ENCODE measurements at regions not wholly inside any gene's neighbourhood (a gene's known extent, or its start where the extent isn't known, plus 50 kb on each side); places are given as distances from the start of the nearest gene placed in this dataset.

DNA sequence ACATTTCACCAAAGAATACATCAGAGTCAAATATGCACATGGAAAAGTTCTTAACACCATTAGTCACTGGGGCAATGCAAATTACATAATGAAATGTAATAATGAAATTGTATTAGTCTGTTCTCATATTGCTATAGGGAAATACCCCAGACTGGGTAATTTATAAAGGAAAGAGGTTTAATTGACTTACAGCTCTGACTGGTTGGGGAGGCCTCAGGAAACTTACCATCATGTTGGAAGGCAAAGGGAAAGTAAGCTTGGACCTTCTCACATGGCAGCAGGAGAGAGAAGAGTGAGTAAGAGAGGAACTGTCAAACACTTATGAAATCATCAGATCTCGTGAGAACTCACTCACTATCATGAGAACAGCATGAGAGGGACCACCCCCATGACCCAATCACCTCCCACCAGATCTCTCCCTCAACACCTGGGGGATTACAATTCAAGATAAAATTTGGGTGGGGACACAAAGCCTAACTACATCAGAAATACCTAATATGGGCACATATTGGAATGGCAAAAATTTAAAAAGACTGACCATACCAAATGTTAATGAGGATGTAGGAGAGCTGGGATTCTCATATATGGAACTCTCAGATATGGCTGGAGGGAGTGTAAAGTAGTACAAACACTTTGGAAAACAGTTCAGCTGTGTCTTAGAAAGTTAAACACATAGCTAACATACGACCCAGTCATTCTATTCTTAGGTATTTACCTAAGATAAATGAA is 65.1 kb upstream of the CD44 start:
- peaks cover 21% of the 10 kb centered on the region for H3K9me3 Mint-ChIP-seq
- DNase-seq: no peak
- H3K27me3 Mint-ChIP-seq (ENCODE audit: low read depth, poor library complexity): no peaks in the 10 kb centered on the region
- H3K4me1 Mint-ChIP-seq: no peaks in the 10 kb centered on the region
- H3K36me3 Mint-ChIP-seq (ENCODE audit: low read depth): peaks cover 14% of the 10 kb centered on the region
- TF ChIP-seq, protein P1, sequence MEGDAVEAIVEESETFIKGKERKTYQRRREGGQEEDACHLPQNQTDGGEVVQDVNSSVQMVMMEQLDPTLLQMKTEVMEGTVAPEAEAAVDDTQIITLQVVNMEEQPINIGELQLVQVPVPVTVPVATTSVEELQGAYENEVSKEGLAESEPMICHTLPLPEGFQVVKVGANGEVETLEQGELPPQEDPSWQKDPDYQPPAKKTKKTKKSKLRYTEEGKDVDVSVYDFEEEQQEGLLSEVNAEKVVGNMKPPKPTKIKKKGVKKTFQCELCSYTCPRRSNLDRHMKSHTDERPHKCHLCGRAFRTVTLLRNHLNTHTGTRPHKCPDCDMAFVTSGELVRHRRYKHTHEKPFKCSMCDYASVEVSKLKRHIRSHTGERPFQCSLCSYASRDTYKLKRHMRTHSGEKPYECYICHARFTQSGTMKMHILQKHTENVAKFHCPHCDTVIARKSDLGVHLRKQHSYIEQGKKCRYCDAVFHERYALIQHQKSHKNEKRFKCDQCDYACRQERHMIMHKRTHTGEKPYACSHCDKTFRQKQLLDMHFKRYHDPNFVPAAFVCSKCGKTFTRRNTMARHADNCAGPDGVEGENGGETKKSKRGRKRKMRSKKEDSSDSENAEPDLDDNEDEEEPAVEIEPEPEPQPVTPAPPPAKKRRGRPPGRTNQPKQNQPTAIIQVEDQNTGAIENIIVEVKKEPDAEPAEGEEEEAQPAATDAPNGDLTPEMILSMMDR (IDR thresholded peaks at IDR 0.05): no peak
- H3K27ac Mint-ChIP-seq: no peak overlapping the region
- H3K4me3 Mint-ChIP-seq: no peak overlapping the region

GRCh38 chr11:35076201-35077100 is 62.5 kb upstream of the CD44 start:
- Mint-ChIP-seq H3K27ac (no peak overlapping the region), H3K4me3 (no peak overlapping the region), H3K9me3 (no peaks in the 10 kb centered on the region), H3K27me3 (ENCODE audit: low read depth, poor library complexity) (peaks cover 6% of the 10 kb centered on the region), H3K36me3 (ENCODE audit: low read depth) (no peaks in the 10 kb centered on the region), H3K4me1 (no peaks in the 10 kb centered on the region)
- no peak for DNase-seq
- TF ChIP-seq, protein P1 (IDR thresholded peaks at IDR 0.05): no peak

- H3K36me3 Mint-ChIP-seq (ENCODE audit: low read depth): no peaks in the 10 kb centered on the region
- peaks cover 6% of the 10 kb centered on the region for H3K27me3 Mint-ChIP-seq (ENCODE audit: low read depth, poor library complexity)
- TF ChIP-seq, protein P1 (IDR thresholded peaks at IDR 0.05): no peak
- H3K27ac Mint-ChIP-seq: no peak overlapping the region
- DNase-seq: no peak
- peaks cover 6% of the 10 kb centered on the region for H3K4me1 Mint-ChIP-seq
- no peaks in the 10 kb centered on the region for H3K9me3 Mint-ChIP-seq
- H3K4me3 Mint-ChIP-seq: no peak overlapping the region
Observed at GRCh38 chr11:35077709-35078469, 61.1 kb upstream of the CD44 start.

- no peaks in the 10 kb centered on the region for H3K9me3 Mint-ChIP-seq
- DNase-seq: no peak
- H3K4me3 Mint-ChIP-seq: no peak overlapping the region
- no peaks in the 10 kb centered on the region for H3K36me3 Mint-ChIP-seq (ENCODE audit: low read depth)
- H3K27me3 Mint-ChIP-seq (ENCODE audit: low read depth, poor library complexity): peaks cover 6% of the 10 kb centered on the region
- TF ChIP-seq, protein P1 (IDR thresholded peaks at IDR 0.05): no peak
- no peak overlapping the region for H3K27ac Mint-ChIP-seq
- peaks cover 6% of the 10 kb centered on the region for H3K4me1 Mint-ChIP-seq
Observed at GRCh38 chr11:35078470-35078735, 60.6 kb upstream of the CD44 start.

DNA sequence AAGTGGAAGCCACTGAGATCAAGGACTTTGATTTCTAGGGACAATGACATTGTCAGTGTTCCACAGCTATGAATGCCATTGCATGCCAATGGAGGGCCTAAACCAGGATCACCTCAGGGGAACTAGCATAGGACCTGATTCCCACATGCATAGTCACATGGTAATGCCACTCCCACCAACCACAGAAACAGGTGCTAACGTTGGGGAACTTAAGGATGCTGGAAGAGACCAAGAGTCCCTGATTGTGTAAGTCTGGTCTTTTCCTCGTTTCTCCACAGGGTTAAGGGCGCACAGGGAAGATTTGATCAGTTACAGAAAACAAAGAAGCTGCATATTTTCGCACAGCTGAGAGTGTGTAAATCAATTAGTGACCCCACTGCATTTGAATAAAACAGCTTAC is 59.4 kb upstream of the CD44 start:
- no peak for DNase-seq
- peaks cover 10% of the 10 kb centered on the region for H3K4me1 Mint-ChIP-seq
- H3K27ac Mint-ChIP-seq: no peak overlapping the region
- no peaks in the 10 kb centered on the region for H3K36me3 Mint-ChIP-seq (ENCODE audit: low read depth)
- TF ChIP-seq, protein P1 (IDR thresholded peaks at IDR 0.05): no peak
- H3K4me3 Mint-ChIP-seq: no peak overlapping the region
- peaks cover 6% of the 10 kb centered on the region for H3K27me3 Mint-ChIP-seq (ENCODE audit: low read depth, poor library complexity)
- no peaks in the 10 kb centered on the region for H3K9me3 Mint-ChIP-seq

All from nephron progenitor cell (in vitro differentiated cells).